ENCODE measurements at regions not wholly inside any gene's neighbourhood (a gene's known extent, or its start where the extent isn't known, plus 50 kb on each side); places are given as distances from the start of the nearest gene placed in this dataset.

DNA sequence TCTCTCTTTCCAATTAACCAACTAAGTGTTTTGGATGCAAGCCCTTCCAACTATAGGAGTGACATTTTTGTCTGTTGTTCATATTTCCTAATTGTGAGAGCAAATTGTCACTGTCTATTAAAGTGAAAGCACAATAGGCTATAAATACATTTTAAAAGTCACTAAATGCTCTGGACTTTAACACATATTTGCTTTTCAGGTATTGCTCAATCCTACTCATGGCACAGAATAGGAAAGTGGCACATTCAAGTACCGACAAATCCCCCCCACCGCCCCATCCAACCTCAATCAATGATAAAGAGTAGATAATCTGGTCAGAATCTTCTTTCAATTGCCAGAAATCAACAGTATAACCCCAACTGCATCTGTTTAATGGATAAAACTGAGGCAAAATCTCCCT is 419.8 kb downstream of the PLK2 start:
- TF ChIP-seq POLR2A (IDR thresholded peaks at IDR 0.05) (no peak), CTCF (IDR thresholded peaks at IDR 0.05) (no peak), EP300 (IDR thresholded peaks at IDR 0.05) (no peak)

Measured in ovary (tissue), 3 donors.